HL-60 (cell line): ENCODE measurements at regions not wholly inside any gene's neighbourhood (a gene's known extent, or its start where the extent isn't known, plus 50 kb on each side); places are given as distances from the start of the nearest gene placed in this dataset.
"Not testable (repeated sequence)": the region's sequence is repeated elsewhere in the genome, so short reads cannot be mapped to it uniquely, and the experiment has no call there.

ENCODE experiments used
- CTCF ChIP-seq: IDR thresholded peaks from one replicate; pipeline ENCODE4 v1.5.1; 2011; ENCODE audit warnings: low read length, control low read depth, inconsistent platforms; ENCODE audit not compliant: insufficient read depth
- GABPA ChIP-seq: IDR thresholded peaks from 2 replicates; pipeline ENCODE4 v1.6.1; 2012; ENCODE audit warnings: low read depth
- POLR2AphosphoS5 ChIP-seq: IDR thresholded peaks from 2 replicates; pipeline ENCODE4 v1.6.1; 2012; ENCODE audit warnings: low read depth
- REST ChIP-seq: IDR thresholded peaks from 2 replicates; pipeline ENCODE4 v1.6.1; 2012; ENCODE audit warnings: low read depth; ENCODE audit not compliant: insufficient replicate concordance
- SPI1 ChIP-seq: IDR thresholded peaks from 2 replicates; pipeline ENCODE4 v1.6.1; 2012; ENCODE audit warnings: low read depth, mild to moderate bottlenecking, borderline replicate concordance

GRCh38 chr1:120623539-120623938 is 100.2 kb upstream of the NBPF26 start:
- TF ChIP-seq POLR2AphosphoS5, CTCF, GABPA, SPI1, REST: not testable (repeated sequence)
